Neural cell (in vitro differentiated cells): ENCODE measurements at regions not wholly inside any gene's neighbourhood (a gene's known extent, or its start where the extent isn't known, plus 50 kb on each side); places are given as distances from the start of the nearest gene placed in this dataset.

Experiments used
- H2AFZ ChIP-seq: fragments of 200-600, 300-800 bp; sonication (generic), shearing (Covaris generic); 2 replicates; pipeline ENCODE4 v1.6.0; 2014; ENCODE audit warnings: low read depth, mild to moderate bottlenecking, antibody characterized with exemption, low read length, moderate library complexity
- H3F3A ChIP-seq: fragments of 200-600 bp; shearing (Covaris generic); 2 replicates; pipeline ENCODE4 v1.6.1; 2016; ENCODE audit warnings: mild to moderate bottlenecking, moderate library complexity, mixed read lengths, antibody characterized with exemption, low read length; ENCODE audit not compliant: insufficient read depth, poor library complexity, severe bottlenecking
- H3K27ac ChIP-seq: fragments of 200-600, 300-800 bp; sonication (generic), shearing (Covaris generic); 2 replicates; pipeline ENCODE4 v1.5.1; 2014; ENCODE audit warnings: mild to moderate bottlenecking, low read length, moderate library complexity
- H3K27me3 ChIP-seq: fragments of 300-800, 200-600 bp; sonication (generic), shearing (Covaris generic); 2 replicates; pipeline ENCODE4 v1.6.0; 2014; ENCODE audit warnings: mild to moderate bottlenecking, low read depth, low read length, moderate library complexity; ENCODE audit not compliant: insufficient read depth
- H3K36me3 ChIP-seq: fragments of 300-800, 200-600 bp; sonication (generic), shearing (Covaris generic); 2 replicates; pipeline ENCODE4 v1.5.1; 2014; ENCODE audit warnings: mild to moderate bottlenecking, antibody characterized with exemption, low read length, moderate library complexity; ENCODE audit not compliant: insufficient read depth
- H3K4me2 ChIP-seq: fragments of 300-800, 200-600 bp; sonication (generic), shearing (Covaris generic); 2 replicates; pipeline ENCODE4 v1.6.0; 2014; ENCODE audit warnings: mild to moderate bottlenecking, low read length
- H3K4me3 ChIP-seq: fragments of 300-800, 200-600 bp; sonication (generic), shearing (Covaris generic); 2 replicates; pipeline ENCODE4 v1.5.1; 2014; ENCODE audit warnings: mild to moderate bottlenecking, low read length, moderate library complexity
- H3K79me2 ChIP-seq: fragments of 200-600 bp; shearing (Covaris generic); replicated peaks from 2 replicates; pipeline ENCODE4 v1.6.0; 2014; ENCODE audit warnings: mild to moderate bottlenecking, low read length, moderate library complexity; ENCODE audit not compliant: insufficient read depth
- H3K9ac ChIP-seq: fragments of 300-800, 200-600 bp; sonication (generic), shearing (Covaris generic); 2 replicates; pipeline ENCODE4 v1.6.1; 2016; ENCODE audit warnings: mild to moderate bottlenecking, low read length, mixed read lengths
- H3K9me2 ChIP-seq: fragments of 200-600 bp; shearing (Covaris generic); 2 replicates; pipeline ENCODE4 v1.6.1; 2016; ENCODE audit warnings: mild to moderate bottlenecking, low read length, mixed read lengths; ENCODE audit not compliant: insufficient read depth
- H3K9me3 ChIP-seq: fragments of 200-600, 300-800 bp; sonication (generic), shearing (Covaris generic); 2 replicates; pipeline ENCODE4 v1.6.1; 2016; ENCODE audit warnings: mild to moderate bottlenecking, mixed run types, low read length, moderate library complexity, mixed read lengths
- H4K20me1 ChIP-seq: fragments of 200-600 bp; shearing (Covaris generic); 2 replicates; pipeline ENCODE4 v1.6.1; 2016; ENCODE audit warnings: mild to moderate bottlenecking, mixed run types; ENCODE audit not compliant: insufficient read depth
- EP300 ChIP-seq: fragments of 450-650 bp; conservative IDR thresholded peaks from 2 replicates; pipeline ENCODE4 v1.6.1; 2014; ENCODE audit warnings: antibody characterized with exemption, mild to moderate bottlenecking, moderate library complexity; ENCODE audit not compliant: poor library complexity, severe bottlenecking
- EZH2 ChIP-seq: fragments of 200-600, 300-800 bp; shearing (Covaris generic), sonication (generic); IDR thresholded peaks from 2 replicates; pipeline ENCODE4 v1.6.1; 2014; ENCODE audit warnings: antibody characterized with exemption, low read length, borderline replicate concordance, mild to moderate bottlenecking; ENCODE audit not compliant: insufficient read depth, poor library complexity, severe bottlenecking
- MXI1 ChIP-seq: fragments of 450-650 bp; conservative IDR thresholded peaks from 2 replicates; pipeline ENCODE4 v1.6.1; 2014; ENCODE audit warnings: antibody characterized with exemption, mild to moderate bottlenecking; ENCODE audit not compliant: poor library complexity, severe bottlenecking
- POLR2AphosphoS5 ChIP-seq: IDR thresholded peaks from 2 replicates; pipeline ENCODE4 v1.6.1; 2012
- RAD21 ChIP-seq: fragments of 450-650 bp; conservative IDR thresholded peaks from 2 replicates; pipeline ENCODE4 v1.6.1; 2014; ENCODE audit warnings: antibody characterized with exemption, mild to moderate bottlenecking, moderate library complexity
- REST ChIP-seq: IDR thresholded peaks from 2 replicates; pipeline ENCODE4 v1.6.1; 2012; ENCODE audit warnings: borderline replicate concordance
- SMC3 ChIP-seq: fragments of 450-650 bp; conservative IDR thresholded peaks from 2 replicates; pipeline ENCODE4 v1.6.1; 2014; ENCODE audit warnings: antibody characterized with exemption, mild to moderate bottlenecking, moderate library complexity; ENCODE audit not compliant: poor library complexity
- TAF1 ChIP-seq: IDR thresholded peaks from 2 replicates; pipeline ENCODE4 v1.6.1; 2012; ENCODE audit warnings: low read depth
- TF ChIP-seq, protein P1 (sequence below): fragments of 450-650 bp; IDR thresholded peaks from 2 replicates; pipeline ENCODE4 v1.5.1; 2014; ENCODE audit warnings: antibody characterized with exemption, mild to moderate bottlenecking, moderate library complexity; ENCODE audit not compliant: poor library complexity, severe bottlenecking

DNA sequence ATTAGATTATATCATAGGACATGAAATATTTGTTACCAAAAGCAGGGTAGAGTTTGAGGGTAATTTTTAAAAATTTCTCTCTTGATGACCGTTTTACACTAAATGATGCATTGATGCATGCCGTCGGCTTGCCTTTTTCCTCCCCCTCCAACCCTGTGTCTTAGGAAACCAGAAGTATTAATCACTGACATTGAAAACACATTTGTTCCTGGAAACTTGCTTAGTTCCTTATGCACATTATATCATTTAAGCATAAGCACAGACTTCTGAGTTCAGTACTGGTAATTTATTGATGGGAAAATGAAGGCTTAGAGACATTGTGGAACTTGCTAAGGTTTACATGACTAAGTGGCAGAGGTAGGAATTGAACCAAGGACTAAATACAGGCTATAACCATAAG, 206.3 kb upstream of the SPHKAP start:
- Histone ChIP-seq H3K36me3 (no peaks in the 10 kb centered on the region), H2AFZ (no peak overlapping the region), H3K79me2 (no peaks in the 10 kb centered on the region), H3K27ac (no peak overlapping the region), H4K20me1 (no peaks in the 10 kb centered on the region), H3K9ac (no peak overlapping the region), H3F3A (no peaks in the 10 kb centered on the region), H3K4me2 (no peak overlapping the region), H3K4me3 (no peak overlapping the region), H3K9me2 (no peaks in the 10 kb centered on the region), H3K9me3 (no peaks in the 10 kb centered on the region), H3K27me3 (no peaks in the 10 kb centered on the region)
- no peak for TF ChIP-seq TAF1
- TF ChIP-seq REST, result no peak
- TF ChIP-seq RAD21, result no peak
- no peak for TF ChIP-seq POLR2AphosphoS5
- TF ChIP-seq EP300, result no peak
- TF ChIP-seq EZH2, result no peak
- TF ChIP-seq, protein P1, sequence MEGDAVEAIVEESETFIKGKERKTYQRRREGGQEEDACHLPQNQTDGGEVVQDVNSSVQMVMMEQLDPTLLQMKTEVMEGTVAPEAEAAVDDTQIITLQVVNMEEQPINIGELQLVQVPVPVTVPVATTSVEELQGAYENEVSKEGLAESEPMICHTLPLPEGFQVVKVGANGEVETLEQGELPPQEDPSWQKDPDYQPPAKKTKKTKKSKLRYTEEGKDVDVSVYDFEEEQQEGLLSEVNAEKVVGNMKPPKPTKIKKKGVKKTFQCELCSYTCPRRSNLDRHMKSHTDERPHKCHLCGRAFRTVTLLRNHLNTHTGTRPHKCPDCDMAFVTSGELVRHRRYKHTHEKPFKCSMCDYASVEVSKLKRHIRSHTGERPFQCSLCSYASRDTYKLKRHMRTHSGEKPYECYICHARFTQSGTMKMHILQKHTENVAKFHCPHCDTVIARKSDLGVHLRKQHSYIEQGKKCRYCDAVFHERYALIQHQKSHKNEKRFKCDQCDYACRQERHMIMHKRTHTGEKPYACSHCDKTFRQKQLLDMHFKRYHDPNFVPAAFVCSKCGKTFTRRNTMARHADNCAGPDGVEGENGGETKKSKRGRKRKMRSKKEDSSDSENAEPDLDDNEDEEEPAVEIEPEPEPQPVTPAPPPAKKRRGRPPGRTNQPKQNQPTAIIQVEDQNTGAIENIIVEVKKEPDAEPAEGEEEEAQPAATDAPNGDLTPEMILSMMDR, result no peak
- TF ChIP-seq SMC3, result no peak
- TF ChIP-seq MXI1, result no peak

GRCh38 chr2:228378696-228379425, 197.4 kb upstream of the SPHKAP start:
- H3K36me3 ChIP-seq, result no peaks in the 10 kb centered on the region
- H3K9ac ChIP-seq, result no peak overlapping the region
- H3K79me2 ChIP-seq, result no peaks in the 10 kb centered on the region
- no peak overlapping the region for H2AFZ ChIP-seq
- no peak overlapping the region for H3K27ac ChIP-seq
- no peak overlapping the region for H3K4me2 ChIP-seq
- no peaks in the 10 kb centered on the region for H3K27me3 ChIP-seq
- TF ChIP-seq EP300 (peak; percentile 71), RAD21 (no peak)
- H4K20me1 ChIP-seq, result no peaks in the 10 kb centered on the region
- no peaks in the 10 kb centered on the region for H3K9me3 ChIP-seq
- no peak overlapping the region for H3K4me3 ChIP-seq
- H3K9me2 ChIP-seq, result no peaks in the 10 kb centered on the region
- H3F3A ChIP-seq, result no peaks in the 10 kb centered on the region
